Activated naive CD8-positive, alpha-beta T cell treated with anti-CD3 and anti-CD28 coated beads, Interleukin-2, amount 50 U/mL, for 24 hours (primary cell): ENCODE measurements at regions not wholly inside any gene's neighbourhood (a gene's known extent, or its start where the extent isn't known, plus 50 kb on each side); places are given as distances from the start of the nearest gene placed in this dataset.

Source experiments
- ATAC-seq: fragments of 150-1000 bp; cut with Tn5 transposase; one replicate; pipeline ENCODE4 v1.10.0; 2021
- DNase-seq: peaks from one replicate; pipeline ENCODE4 v3.0.0; 2021
- H3K27ac Mint-ChIP-seq: one replicate; pipeline ENCODE4 v1.8.0; 2021; ENCODE audit warnings: mild to moderate bottlenecking, mixed read lengths
- H3K27me3 Mint-ChIP-seq: one replicate; pipeline ENCODE4 v1.8.0; 2021; ENCODE audit warnings: mixed read lengths
- H3K36me3 Mint-ChIP-seq: one replicate; pipeline ENCODE4 v1.8.0; 2021; ENCODE audit warnings: low read depth, mixed read lengths
- H3K4me1 Mint-ChIP-seq: one replicate; pipeline ENCODE4 v1.8.0; 2021; ENCODE audit warnings: mixed read lengths
- H3K4me3 Mint-ChIP-seq: one replicate; pipeline ENCODE4 v1.8.0; 2021; ENCODE audit warnings: mild to moderate bottlenecking, moderate library complexity, mixed read lengths
- H3K9me3 Mint-ChIP-seq: one replicate; pipeline ENCODE4 v1.8.0; 2021; ENCODE audit warnings: mixed read lengths

GRCh38 chr12:90899456-90900182, 55.4 kb downstream of the CCER1 start:
- no peak for ATAC-seq
- Mint-ChIP-seq H3K4me3 (no peak overlapping the region), H3K27me3 (peaks cover 2% of the 10 kb centered on the region), H3K36me3 (no peaks in the 10 kb centered on the region), H3K9me3 (no peaks in the 10 kb centered on the region), H3K27ac (no peak overlapping the region), H3K4me1 (no peaks in the 10 kb centered on the region)
- DNase-seq, result no peak

GRCh38 chr12:90897986-90898385, 57.0 kb downstream of the CCER1 start:
- no peaks in the 10 kb centered on the region for H3K9me3 Mint-ChIP-seq
- no peaks in the 10 kb centered on the region for H3K4me1 Mint-ChIP-seq
- no peaks in the 10 kb centered on the region for H3K36me3 Mint-ChIP-seq
- DNase-seq (no peak), ATAC-seq (no peak)
- H3K27ac Mint-ChIP-seq, result no peak overlapping the region
- H3K27me3 Mint-ChIP-seq, result peaks cover 2% of the 10 kb centered on the region
- no peak overlapping the region for H3K4me3 Mint-ChIP-seq

GRCh38 chr12:90897316-90897715, 57.7 kb downstream of the CCER1 start:
- Mint-ChIP-seq H3K27me3 (peaks cover 2% of the 10 kb centered on the region), H3K9me3 (no peaks in the 10 kb centered on the region), H3K4me3 (no peak overlapping the region), H3K36me3 (no peaks in the 10 kb centered on the region), H3K4me1 (no peaks in the 10 kb centered on the region), H3K27ac (no peak overlapping the region)
- no peak for ATAC-seq
- no peak for DNase-seq

GRCh38 chr12:90896821-90897220, 58.2 kb downstream of the CCER1 start:
- no peak overlapping the region for H3K4me3 Mint-ChIP-seq
- no peak for ATAC-seq
- no peaks in the 10 kb centered on the region for H3K36me3 Mint-ChIP-seq
- H3K4me1 Mint-ChIP-seq, result no peaks in the 10 kb centered on the region
- DNase-seq, result no peak
- no peak overlapping the region for H3K27ac Mint-ChIP-seq
- H3K9me3 Mint-ChIP-seq, result no peaks in the 10 kb centered on the region
- H3K27me3 Mint-ChIP-seq, result peaks cover 2% of the 10 kb centered on the region

GRCh38 chr12:90896164-90896563, 58.8 kb downstream of the CCER1 start:
- no peaks in the 10 kb centered on the region for H3K9me3 Mint-ChIP-seq
- H3K4me3 Mint-ChIP-seq, result no peak overlapping the region
- ATAC-seq (no peak), DNase-seq (no peak)
- H3K4me1 Mint-ChIP-seq, result no peaks in the 10 kb centered on the region
- H3K36me3 Mint-ChIP-seq, result no peaks in the 10 kb centered on the region
- no peak overlapping the region for H3K27ac Mint-ChIP-seq
- H3K27me3 Mint-ChIP-seq, result peaks cover 2% of the 10 kb centered on the region

- H3K36me3 Mint-ChIP-seq, result no peaks in the 10 kb centered on the region
- no peaks in the 10 kb centered on the region for H3K9me3 Mint-ChIP-seq
- H3K27ac Mint-ChIP-seq, result no peak overlapping the region
- H3K27me3 Mint-ChIP-seq, result no peaks in the 10 kb centered on the region
- ATAC-seq (no peak), DNase-seq (no peak)
- no peak overlapping the region for H3K4me3 Mint-ChIP-seq
- H3K4me1 Mint-ChIP-seq, result no peaks in the 10 kb centered on the region
These were observed 66.7 kb downstream of the CCER1 start for GRCh38 chr12:90888316-90888715.

- DNase-seq (no peak), ATAC-seq (no peak)
- H3K36me3 Mint-ChIP-seq, result no peaks in the 10 kb centered on the region
- H3K4me3 Mint-ChIP-seq, result no peak overlapping the region
- H3K9me3 Mint-ChIP-seq, result no peaks in the 10 kb centered on the region
- peaks cover 2% of the 10 kb centered on the region for H3K27me3 Mint-ChIP-seq
- H3K4me1 Mint-ChIP-seq, result no peaks in the 10 kb centered on the region
- H3K27ac Mint-ChIP-seq, result no peak overlapping the region
These were observed 71.5 kb downstream of the CCER1 start for GRCh38 chr12:90883456-90883855.

- DNase-seq, result no peak
These were observed 83.3 kb downstream of the CCER1 start for GRCh38 chr12:90871726-90872096.

GRCh38 chr12:90870971-90871725, 83.8 kb downstream of the CCER1 start:
- H3K36me3 Mint-ChIP-seq, result no peaks in the 10 kb centered on the region
- ATAC-seq, result no peak
- H3K27me3 Mint-ChIP-seq, result peaks cover 3% of the 10 kb centered on the region
- DNase-seq, result no peak
- H3K4me3 Mint-ChIP-seq, result no peak overlapping the region
- no peak overlapping the region for H3K27ac Mint-ChIP-seq
- H3K9me3 Mint-ChIP-seq, result no peaks in the 10 kb centered on the region
- H3K4me1 Mint-ChIP-seq, result no peaks in the 10 kb centered on the region

More at GRCh38 chr12:90871726-90872096, 83.3 kb downstream of the CCER1 start:
- peaks cover 2% of the 10 kb centered on the region for H3K27me3 Mint-ChIP-seq
- no peaks in the 10 kb centered on the region for H3K36me3 Mint-ChIP-seq
- no peak overlapping the region for H3K27ac Mint-ChIP-seq
- no peaks in the 10 kb centered on the region for H3K4me1 Mint-ChIP-seq
- no peaks in the 10 kb centered on the region for H3K9me3 Mint-ChIP-seq
- no peak overlapping the region for H3K4me3 Mint-ChIP-seq
- no peak for ATAC-seq

- Mint-ChIP-seq H3K4me1 (no peaks in the 10 kb centered on the region), H3K9me3 (no peaks in the 10 kb centered on the region), H3K36me3 (no peaks in the 10 kb centered on the region), H3K27ac (no peak overlapping the region), H3K4me3 (no peak overlapping the region), H3K27me3 (peaks cover 3% of the 10 kb centered on the region)
- DNase-seq (no peak), ATAC-seq (no peak)
These were observed 86.3 kb downstream of the CCER1 start for GRCh38 chr12:90868626-90869025.

GRCh38 chr12:90859591-90859990, 95.4 kb downstream of the CCER1 start:
- Mint-ChIP-seq H3K36me3 (no peaks in the 10 kb centered on the region), H3K27me3 (no peaks in the 10 kb centered on the region), H3K4me3 (no peak overlapping the region), H3K27ac (no peak overlapping the region), H3K4me1 (no peaks in the 10 kb centered on the region), H3K9me3 (peaks cover 4% of the 10 kb centered on the region)
- ATAC-seq (no peak), DNase-seq (no peak)

GRCh38 chr12:90858252-90858651, 96.7 kb downstream of the CCER1 start:
- no peak for ATAC-seq
- no peaks in the 10 kb centered on the region for H3K27me3 Mint-ChIP-seq
- H3K36me3 Mint-ChIP-seq, result no peaks in the 10 kb centered on the region
- DNase-seq, result no peak
- H3K9me3 Mint-ChIP-seq, result peaks cover 4% of the 10 kb centered on the region
- peaks cover 1% of the 10 kb centered on the region for H3K4me1 Mint-ChIP-seq
- no peak overlapping the region for H3K4me3 Mint-ChIP-seq
- H3K27ac Mint-ChIP-seq, result no peak overlapping the region

- Mint-ChIP-seq H3K9me3 (no peaks in the 10 kb centered on the region), H3K27ac (no peak overlapping the region)
- ATAC-seq, result no peak
These were observed 99.4 kb downstream of the CCER1 start for GRCh38 chr12:90855534-90855933.

GRCh38 chr12:90854136-90854689, 100.8 kb downstream of the CCER1 start:
- H3K36me3 Mint-ChIP-seq, result no peaks in the 10 kb centered on the region
- peaks cover 1% of the 10 kb centered on the region for H3K4me1 Mint-ChIP-seq
- no peaks in the 10 kb centered on the region for H3K27me3 Mint-ChIP-seq
- no peak overlapping the region for H3K4me3 Mint-ChIP-seq
- H3K27ac Mint-ChIP-seq, result no peak overlapping the region
- ATAC-seq (peak; percentile 46), DNase-seq (no peak)
- no peaks in the 10 kb centered on the region for H3K9me3 Mint-ChIP-seq

More at GRCh38 chr12:90855534-90855933, 99.4 kb downstream of the CCER1 start:
- no peak overlapping the region for H3K4me3 Mint-ChIP-seq
- H3K27me3 Mint-ChIP-seq, result no peaks in the 10 kb centered on the region
- H3K4me1 Mint-ChIP-seq, result peaks cover 1% of the 10 kb centered on the region
- H3K36me3 Mint-ChIP-seq, result no peaks in the 10 kb centered on the region
- DNase-seq, result no peak
